HG03103 (cell line): ENCODE measurements at regions not wholly inside any gene's neighbourhood (a gene's known extent, or its start where the extent isn't known, plus 50 kb on each side); places are given as distances from the start of the nearest gene placed in this dataset.

ENCODE experiments used
- ATAC-seq: cut with Tn5 transposase; IDR thresholded peaks from one replicate; pipeline ENCODE4 v1.9.1; 2021; ENCODE audit warnings: low read depth; ENCODE audit not compliant: unreplicated experiment

DNA sequence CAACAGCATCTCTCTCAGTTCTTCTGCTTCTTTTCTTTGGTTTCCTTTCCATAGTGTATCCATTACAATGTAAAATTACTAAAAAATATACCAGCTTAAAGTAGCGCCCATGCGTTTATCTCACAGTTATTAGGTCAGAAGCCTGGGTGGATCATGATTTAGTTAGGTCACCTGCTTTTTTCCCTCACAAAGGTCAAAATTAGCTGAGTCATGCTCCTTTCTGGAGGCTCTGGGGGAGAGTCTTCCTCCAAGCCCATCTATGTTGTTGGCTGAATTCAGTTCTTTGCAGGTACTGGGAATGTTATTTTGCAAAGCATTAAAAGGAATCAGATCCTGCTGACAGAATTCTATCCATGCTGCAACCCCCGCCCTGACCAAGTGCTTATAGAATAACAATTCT is 101.6 kb upstream of the TMEM132C start:
- ATAC-seq: no peak

DNA sequence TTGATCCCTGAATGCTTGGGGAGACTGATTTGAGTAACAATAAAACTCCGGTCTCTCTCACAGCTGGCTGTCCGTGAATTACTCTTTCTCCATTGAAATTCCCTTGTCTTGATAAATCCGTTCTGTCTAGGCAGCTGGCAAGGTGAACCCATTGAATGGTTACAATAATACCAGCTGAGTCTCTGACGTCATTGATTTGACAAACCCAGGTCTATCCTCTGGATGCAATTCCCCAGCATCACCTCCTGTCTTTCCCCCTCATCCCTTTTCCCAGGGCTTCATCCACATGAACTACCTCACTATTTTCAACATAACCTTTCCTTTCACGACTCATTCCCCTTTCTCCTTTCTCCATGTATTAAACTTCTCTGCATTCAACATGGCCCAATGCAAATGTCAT is 98.7 kb upstream of the TMEM132C start:
- no peak for ATAC-seq

- ATAC-seq: no peak
These were observed 96.8 kb upstream of the TMEM132C start for GRCh38 chr12:128170181-128170580.

DNA sequence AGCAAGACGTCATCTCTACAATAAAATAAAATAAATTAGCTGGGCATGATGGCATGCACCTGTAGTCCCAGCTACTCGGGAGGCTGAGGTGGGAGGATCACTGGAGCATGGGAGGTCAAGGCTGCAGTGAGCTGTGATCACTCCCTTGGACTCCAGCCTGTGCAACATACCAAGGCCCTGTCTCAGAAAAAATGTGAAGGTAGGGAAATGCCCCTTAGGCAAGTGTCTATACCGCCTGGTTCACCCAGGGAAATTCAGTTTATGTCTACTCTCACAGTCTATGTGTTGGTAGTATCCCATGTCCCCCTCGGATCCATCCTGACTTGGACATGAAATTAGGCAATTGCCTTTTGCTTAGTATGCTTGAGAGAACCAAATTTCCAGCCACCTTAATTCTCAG is 88.4 kb upstream of the TMEM132C start:
- ATAC-seq: no peak

DNA sequence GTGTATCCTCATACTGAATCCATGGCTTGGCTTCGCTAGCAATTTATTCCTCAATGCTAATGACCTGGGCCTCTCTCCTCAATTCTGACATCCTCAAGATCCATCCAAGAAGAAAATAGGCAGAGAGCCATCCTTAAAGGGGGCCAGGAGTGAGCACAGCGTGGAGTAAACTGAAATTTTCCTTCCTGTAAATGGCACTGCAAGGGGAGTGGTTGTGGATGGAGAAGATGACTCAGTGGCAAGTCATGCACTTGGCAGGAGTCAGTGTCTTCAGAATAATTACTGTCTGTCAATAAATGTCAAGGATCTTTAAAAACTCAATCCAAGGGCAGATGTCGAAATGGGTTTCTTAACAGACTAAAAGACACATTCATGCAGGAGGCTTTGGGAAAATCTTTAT is 88.0 kb upstream of the TMEM132C start:
- no peak for ATAC-seq

GRCh38 chr12:128180166-128180565 is 86.8 kb upstream of the TMEM132C start:
- ATAC-seq: no peak

DNA sequence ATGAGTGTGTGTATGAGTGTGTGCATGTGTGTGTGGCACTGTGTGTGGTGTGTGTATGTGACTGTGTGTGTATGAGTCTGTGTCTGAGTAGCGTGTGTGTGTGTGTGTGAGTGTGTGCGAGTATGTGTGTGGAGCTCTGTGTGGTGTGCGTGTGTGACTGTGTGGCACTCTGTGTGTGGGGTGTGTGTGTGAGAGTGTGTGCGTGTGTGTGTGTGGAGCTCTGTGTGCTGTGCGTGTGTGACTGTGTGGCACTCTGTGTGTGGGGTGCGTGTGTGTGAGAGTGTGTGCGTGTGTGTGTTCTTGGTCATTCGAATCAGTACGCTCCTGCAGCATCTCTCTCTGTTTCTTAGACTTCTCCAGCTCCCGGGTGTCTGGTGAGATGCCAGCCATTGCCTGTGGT is 76.9 kb upstream of the TMEM132C start:
- no peak for ATAC-seq

- ATAC-seq: no peak
These were observed 76.4 kb upstream of the TMEM132C start for GRCh38 chr12:128190614-128191013.

- ATAC-seq: no peak
These were observed 75.6 kb upstream of the TMEM132C start for GRCh38 chr12:128191380-128191779.

DNA sequence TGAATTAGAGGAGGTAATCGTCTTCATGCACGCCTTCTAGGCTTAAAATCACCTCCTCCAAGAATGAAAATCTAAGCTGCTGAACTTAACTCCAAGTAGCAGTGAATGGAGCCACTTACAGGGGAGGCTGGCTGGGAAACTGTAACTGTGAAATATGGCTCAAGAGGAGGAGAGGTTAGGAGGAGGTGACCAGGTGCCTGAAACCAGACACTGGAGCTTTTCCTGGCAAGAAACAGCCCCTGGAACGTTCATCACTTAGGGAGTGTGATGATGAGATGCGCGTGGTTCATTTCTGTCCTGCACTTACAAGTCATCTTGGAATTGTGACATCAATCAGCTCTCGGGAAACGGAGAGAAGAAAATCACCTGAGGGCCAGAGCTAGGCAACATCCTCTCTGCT is 62.3 kb upstream of the TMEM132C start:
- ATAC-seq: no peak

DNA sequence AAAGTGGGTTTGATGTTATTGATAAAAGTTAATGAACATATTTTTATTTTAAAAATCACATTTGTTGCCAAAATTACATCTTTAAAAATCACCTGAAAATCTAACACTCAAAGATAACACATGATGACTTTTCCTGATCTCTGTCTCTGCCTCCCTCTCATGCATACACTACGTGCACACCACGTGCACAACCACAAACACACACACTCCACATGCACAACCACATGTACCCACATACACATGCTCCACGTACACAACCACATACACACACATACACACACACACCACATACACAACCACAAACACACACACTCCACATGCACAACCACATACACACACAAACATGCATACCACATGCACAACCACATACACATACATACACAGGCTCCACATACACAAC is 61.8 kb upstream of the TMEM132C start:
- ATAC-seq: no peak

GRCh38 chr12:128205758-128206157 is 61.2 kb upstream of the TMEM132C start:
- ATAC-seq: no peak
